Endodermal cell (in vitro differentiated cells): ENCODE measurements at regions not wholly inside any gene's neighbourhood (a gene's known extent, or its start where the extent isn't known, plus 50 kb on each side); places are given as distances from the start of the nearest gene placed in this dataset.

Experiments
- DNase-seq: peaks from one replicate; pipeline ENCODE4 v3.0.0-alpha.2; 2017
- H3K27ac ChIP-seq: 2 replicates; pipeline ENCODE4 v1.5.1; 2013; ENCODE audit warnings: mild to moderate bottlenecking, low read depth, low read length, moderate library complexity
- H3K27me3 ChIP-seq: 2 replicates; pipeline ENCODE4 v1.6.1; 2013; ENCODE audit warnings: mild to moderate bottlenecking, low read length, moderate library complexity; ENCODE audit not compliant: insufficient read depth, control insufficient read depth, poor library complexity, severe bottlenecking
- H3K36me3 ChIP-seq: 2 replicates; pipeline ENCODE4 v1.7.0; 2013; ENCODE audit warnings: mild to moderate bottlenecking, low read length, moderate library complexity; ENCODE audit not compliant: control insufficient read depth, insufficient read depth
- H3K4me1 ChIP-seq: one replicate; pipeline ENCODE4 v1.7.0; 2013; ENCODE audit warnings: low read length; ENCODE audit not compliant: control insufficient read depth, insufficient read depth
- H3K4me3 ChIP-seq: 2 replicates; pipeline ENCODE4 v1.5.1; 2013; ENCODE audit warnings: mild to moderate bottlenecking, low read length, moderate library complexity
- H3K9ac ChIP-seq: 2 replicates; pipeline ENCODE4 v1.6.1; 2013; ENCODE audit warnings: mild to moderate bottlenecking, low read length, moderate library complexity; ENCODE audit not compliant: poor library complexity, severe bottlenecking; ENCODE audit errors: extremely low read depth
- H3K9me3 ChIP-seq: 2 replicates; pipeline ENCODE4 v1.6.1; 2013; ENCODE audit warnings: mild to moderate bottlenecking, low read length, moderate library complexity; ENCODE audit not compliant: control insufficient read depth
- H3K27ac Mint-ChIP-seq: 2 replicates; pipeline ENCODE4 v1.8.0; 2020; ENCODE audit warnings: mixed read lengths
- H3K27me3 Mint-ChIP-seq: 2 replicates; pipeline ENCODE4 v1.8.0; 2021; ENCODE audit warnings: mild to moderate bottlenecking, mixed read lengths; ENCODE audit not compliant: insufficient read depth
- H3K36me3 Mint-ChIP-seq: 2 replicates; pipeline ENCODE4 v1.8.0; 2020; ENCODE audit warnings: low read depth, mixed read lengths
- H3K4me1 Mint-ChIP-seq: 2 replicates; pipeline ENCODE4 v1.8.0; 2020; ENCODE audit warnings: mixed read lengths
- H3K4me3 Mint-ChIP-seq: 2 replicates; pipeline ENCODE4 v1.8.0; 2020; ENCODE audit warnings: mild to moderate bottlenecking, moderate library complexity, mixed read lengths
- H3K9me3 Mint-ChIP-seq: 2 replicates; pipeline ENCODE4 v1.8.0; 2020; ENCODE audit warnings: mild to moderate bottlenecking, mixed read lengths
- CTCF ChIP-seq: fragments of 200-600 bp; sonication (generic); conservative IDR thresholded peaks from 2 replicates; pipeline ENCODE4 v1.5.0; 2021; ENCODE audit warnings: antibody characterized with exemption, mild to moderate bottlenecking
- WGBS, 2 experiments: methylation state at CpG; one replicate each; pipeline versions ENCODE4 v1.1.5 to v1.1.7; 2013; ENCODE audit warnings: missing lambda C conversion rate in 2 of 2, mixed read lengths in 1 of 2; ENCODE audit not compliant: insufficient coverage in 1 of 2, insufficient read length in 1 of 2; 5-methylcytosine and 5-hydroxymethylcytosine counted together

GRCh38 chr6:3621411-3621810 lies 130.1 kb downstream of the PXDC1 start:
- H3K36me3 ChIP-seq = no peaks in the 10 kb centered on the region
- H3K4me3 Mint-ChIP-seq = no peak overlapping the region
- H3K9ac ChIP-seq = no peak overlapping the region
- no peaks in the 10 kb centered on the region for H3K9me3 Mint-ChIP-seq
- H3K27ac ChIP-seq = no peak overlapping the region
- no peak overlapping the region for H3K4me3 ChIP-seq
- peaks cover 15% of the 10 kb centered on the region for H3K27me3 Mint-ChIP-seq
- no peaks in the 10 kb centered on the region for H3K4me1 ChIP-seq
- WGBS, 2 experiments = 88 to 90% methylated on average over 3 to 5 of the region's 5 CpGs
- no peak for DNase-seq
- H3K9me3 ChIP-seq = no peaks in the 10 kb centered on the region
- peaks cover 22% of the 10 kb centered on the region for H3K4me1 Mint-ChIP-seq
- TF ChIP-seq CTCF = no peak
- H3K27ac Mint-ChIP-seq = no peak overlapping the region
- no peaks in the 10 kb centered on the region for H3K27me3 ChIP-seq
- H3K36me3 Mint-ChIP-seq = no peaks in the 10 kb centered on the region

GRCh38 chr6:3620937-3621336 lies 130.6 kb downstream of the PXDC1 start:
- Mint-ChIP-seq H3K4me1 (peaks cover 17% of the 10 kb centered on the region), H3K9me3 (no peaks in the 10 kb centered on the region), H3K27ac (no peak overlapping the region), H3K4me3 (no peak overlapping the region), H3K27me3 (peaks cover 16% of the 10 kb centered on the region), H3K36me3 (no peaks in the 10 kb centered on the region)
- Histone ChIP-seq H3K4me1 (no peaks in the 10 kb centered on the region), H3K9ac (no peak overlapping the region), H3K27ac (no peak overlapping the region), H3K4me3 (no peak overlapping the region), H3K36me3 (no peaks in the 10 kb centered on the region), H3K9me3 (no peaks in the 10 kb centered on the region), H3K27me3 (no peaks in the 10 kb centered on the region)
- no peak for TF ChIP-seq CTCF
- WGBS, 2 experiments = 95 to 97% methylated on average over 3 of the region's 3 CpGs
- no peak for DNase-seq

- Histone ChIP-seq H3K27ac (no peak overlapping the region), H3K27me3 (no peaks in the 10 kb centered on the region), H3K9me3 (no peaks in the 10 kb centered on the region), H3K4me3 (no peak overlapping the region), H3K4me1 (no peaks in the 10 kb centered on the region), H3K36me3 (no peaks in the 10 kb centered on the region), H3K9ac (no peak overlapping the region)
- Mint-ChIP-seq H3K4me3 (no peak overlapping the region), H3K36me3 (no peaks in the 10 kb centered on the region), H3K27me3 (peaks cover 16% of the 10 kb centered on the region), H3K27ac (no peak overlapping the region), H3K9me3 (no peaks in the 10 kb centered on the region), H3K4me1 (peaks cover 12% of the 10 kb centered on the region)
- no peak for DNase-seq
- TF ChIP-seq CTCF = no peak
- WGBS, 2 experiments = 94 to 100% methylated on average over 7 to 8 of the region's 8 CpGs
Measured at GRCh38 chr6:3620389-3620788, 131.1 kb downstream of the PXDC1 start.
